Nephron progenitor cell (in vitro differentiated cells): ENCODE measurements at regions not wholly inside any gene's neighbourhood (a gene's known extent, or its start where the extent isn't known, plus 50 kb on each side); places are given as distances from the start of the nearest gene placed in this dataset.

Experiments
- DNase-seq: peaks from one replicate; pipeline ENCODE4 v3.0.0; 2021
- H3K27ac Mint-ChIP-seq: 2 replicates; pipeline ENCODE4 v1.8.0; 2021; ENCODE audit warnings: mild to moderate bottlenecking, moderate library complexity, mixed read lengths
- H3K27me3 Mint-ChIP-seq: 2 replicates; pipeline ENCODE4 v1.8.0; 2021; ENCODE audit warnings: mild to moderate bottlenecking, low read depth, mixed read lengths; ENCODE audit not compliant: poor library complexity
- H3K36me3 Mint-ChIP-seq: 2 replicates; pipeline ENCODE4 v1.8.0; 2021; ENCODE audit warnings: low read depth, mixed read lengths
- H3K4me1 Mint-ChIP-seq: 2 replicates; pipeline ENCODE4 v1.8.0; 2021; ENCODE audit warnings: mixed read lengths
- H3K4me3 Mint-ChIP-seq: 2 replicates; pipeline ENCODE4 v1.8.0; 2021; ENCODE audit warnings: mild to moderate bottlenecking, moderate library complexity, mixed read lengths
- H3K9me3 Mint-ChIP-seq: 2 replicates; pipeline ENCODE4 v1.8.0; 2021; ENCODE audit warnings: mild to moderate bottlenecking, moderate library complexity, mixed read lengths
- TF ChIP-seq, protein P1 (sequence below): fragments of 200-600 bp; sonication (generic); IDR thresholded peaks from 2 replicates; pipeline ENCODE4 v1.5.0; 2021; ENCODE audit warnings: antibody characterized with exemption

DNA sequence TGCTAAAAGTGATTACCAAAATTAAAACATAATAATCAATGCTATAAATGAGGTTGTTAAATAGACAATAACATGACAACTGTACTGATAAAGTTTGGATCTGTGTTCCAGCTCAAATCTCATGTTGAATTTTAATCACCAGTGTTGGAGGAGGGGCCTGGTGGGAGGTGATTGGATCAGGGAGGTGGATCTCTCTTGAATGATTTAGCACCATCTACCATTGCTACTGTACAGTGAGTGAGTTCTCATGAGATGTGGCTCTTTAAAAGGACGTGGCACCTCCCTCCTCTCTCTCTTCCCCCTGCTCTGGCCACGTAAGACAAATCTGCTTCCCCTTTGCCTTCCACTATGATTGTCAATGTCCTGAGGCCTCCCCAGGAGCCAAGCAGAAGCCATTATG lies 77.5 kb downstream of the HTR5A start:
- no peak for DNase-seq
- TF ChIP-seq, protein P1, sequence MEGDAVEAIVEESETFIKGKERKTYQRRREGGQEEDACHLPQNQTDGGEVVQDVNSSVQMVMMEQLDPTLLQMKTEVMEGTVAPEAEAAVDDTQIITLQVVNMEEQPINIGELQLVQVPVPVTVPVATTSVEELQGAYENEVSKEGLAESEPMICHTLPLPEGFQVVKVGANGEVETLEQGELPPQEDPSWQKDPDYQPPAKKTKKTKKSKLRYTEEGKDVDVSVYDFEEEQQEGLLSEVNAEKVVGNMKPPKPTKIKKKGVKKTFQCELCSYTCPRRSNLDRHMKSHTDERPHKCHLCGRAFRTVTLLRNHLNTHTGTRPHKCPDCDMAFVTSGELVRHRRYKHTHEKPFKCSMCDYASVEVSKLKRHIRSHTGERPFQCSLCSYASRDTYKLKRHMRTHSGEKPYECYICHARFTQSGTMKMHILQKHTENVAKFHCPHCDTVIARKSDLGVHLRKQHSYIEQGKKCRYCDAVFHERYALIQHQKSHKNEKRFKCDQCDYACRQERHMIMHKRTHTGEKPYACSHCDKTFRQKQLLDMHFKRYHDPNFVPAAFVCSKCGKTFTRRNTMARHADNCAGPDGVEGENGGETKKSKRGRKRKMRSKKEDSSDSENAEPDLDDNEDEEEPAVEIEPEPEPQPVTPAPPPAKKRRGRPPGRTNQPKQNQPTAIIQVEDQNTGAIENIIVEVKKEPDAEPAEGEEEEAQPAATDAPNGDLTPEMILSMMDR = no peak

DNA sequence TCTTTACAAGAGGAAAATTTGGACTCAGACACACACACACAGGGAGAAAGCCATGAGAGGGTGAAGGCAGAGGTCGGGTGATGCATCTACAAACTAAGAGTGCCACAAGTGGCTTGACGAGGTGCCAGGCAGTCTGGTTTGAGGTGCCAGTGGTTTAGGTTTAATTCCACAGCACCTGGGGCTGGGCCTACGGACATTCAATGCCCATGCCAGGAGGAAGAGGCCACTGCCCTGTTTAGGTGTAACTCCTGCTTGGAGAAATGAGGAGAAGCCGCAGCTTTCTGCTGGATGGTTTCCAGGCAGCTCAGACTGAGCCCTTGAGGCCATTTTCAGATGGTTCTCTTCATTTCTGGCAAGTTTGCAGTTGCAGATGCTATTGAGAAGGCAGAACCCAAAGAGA lies 83.6 kb downstream of the HTR5A start:
- no peaks in the 10 kb centered on the region for H3K36me3 Mint-ChIP-seq
- peaks cover 36% of the 10 kb centered on the region for H3K9me3 Mint-ChIP-seq
- no peak overlapping the region for H3K4me3 Mint-ChIP-seq
- no peaks in the 10 kb centered on the region for H3K4me1 Mint-ChIP-seq
- TF ChIP-seq, protein P1 = no peak
- no peak for DNase-seq
- peaks cover 14% of the 10 kb centered on the region for H3K27me3 Mint-ChIP-seq
- H3K27ac Mint-ChIP-seq = no peak overlapping the region

More for the DNA sequence above, 77.5 kb downstream of the HTR5A start:
- H3K4me3 Mint-ChIP-seq = no peak overlapping the region
- H3K27ac Mint-ChIP-seq = no peak overlapping the region
- peaks cover 12% of the 10 kb centered on the region for H3K9me3 Mint-ChIP-seq
- peaks cover 15% of the 10 kb centered on the region for H3K27me3 Mint-ChIP-seq
- H3K36me3 Mint-ChIP-seq = no peaks in the 10 kb centered on the region
- H3K4me1 Mint-ChIP-seq = no peaks in the 10 kb centered on the region

DNA sequence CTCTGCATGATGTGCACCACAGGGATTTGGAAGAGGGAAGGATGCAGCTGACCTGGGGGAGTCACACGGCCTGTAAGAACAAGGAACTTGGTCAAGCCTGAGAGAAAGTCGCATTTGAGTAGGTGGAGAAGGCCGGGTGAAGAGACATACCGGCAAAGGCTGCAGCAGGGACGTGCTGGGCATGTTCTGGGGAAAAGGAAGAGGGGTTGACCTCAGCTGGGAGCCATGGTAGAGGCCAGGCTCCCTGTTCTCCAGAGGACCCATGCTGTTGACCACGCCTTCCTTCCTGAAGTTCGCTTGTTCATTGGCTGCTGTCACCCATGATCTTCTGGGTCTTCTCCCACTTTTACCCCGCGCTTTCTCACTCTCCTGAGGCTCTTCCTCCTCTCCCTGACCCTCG lies 84.5 kb downstream of the HTR5A start:
- Mint-ChIP-seq H3K9me3 (peaks cover 39% of the 10 kb centered on the region), H3K27me3 (peaks cover 14% of the 10 kb centered on the region), H3K36me3 (no peaks in the 10 kb centered on the region), H3K4me1 (no peaks in the 10 kb centered on the region), H3K27ac (no peak overlapping the region), H3K4me3 (no peak overlapping the region)
- DNase-seq = no peak
- TF ChIP-seq, protein P1 = no peak

DNA sequence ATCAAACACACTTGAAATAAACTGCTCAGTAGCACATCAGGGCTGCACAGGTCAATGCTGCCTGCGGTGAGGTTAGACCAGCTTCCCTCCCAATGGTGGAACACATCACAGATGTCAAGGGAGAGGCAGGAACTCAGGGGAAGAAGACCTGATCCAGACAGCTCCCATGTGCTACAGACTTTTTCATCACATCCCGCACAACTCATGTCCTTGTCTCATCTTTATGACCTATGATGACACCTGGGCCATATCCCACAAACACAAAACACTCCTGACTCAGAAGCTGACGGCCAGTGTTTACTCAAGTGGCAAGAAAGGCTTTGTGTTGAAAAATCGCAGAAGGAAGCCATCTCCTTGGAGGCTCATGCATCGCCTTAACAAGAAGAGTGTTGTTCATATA lies 91.6 kb downstream of the HTR5A start:
- H3K9me3 Mint-ChIP-seq = peaks cover 11% of the 10 kb centered on the region
- TF ChIP-seq, protein P1 = no peak
- no peak overlapping the region for H3K4me3 Mint-ChIP-seq
- no peaks in the 10 kb centered on the region for H3K4me1 Mint-ChIP-seq
- no peaks in the 10 kb centered on the region for H3K36me3 Mint-ChIP-seq
- no peak for DNase-seq
- no peak overlapping the region for H3K27ac Mint-ChIP-seq
- peaks cover 10% of the 10 kb centered on the region for H3K27me3 Mint-ChIP-seq

DNA sequence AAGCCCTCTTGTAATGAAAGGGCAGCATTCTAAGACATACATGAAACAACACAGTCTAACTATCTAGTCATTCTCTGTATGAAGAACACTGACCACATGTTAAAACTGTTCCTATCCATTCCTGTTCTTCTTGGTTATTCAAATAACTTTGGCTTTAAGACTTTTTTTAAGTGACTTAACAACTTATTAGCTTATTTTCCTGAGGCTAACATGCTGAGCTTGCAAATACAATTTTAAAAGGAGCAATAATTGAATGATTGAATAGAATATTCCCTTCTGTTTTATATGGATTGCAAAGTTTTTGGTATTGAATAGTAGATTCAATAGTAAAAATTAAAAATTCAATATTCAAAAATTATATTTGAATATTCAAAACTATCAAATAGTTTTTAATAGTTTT lies 92.3 kb downstream of the HTR5A start:
- H3K4me1 Mint-ChIP-seq = no peaks in the 10 kb centered on the region
- no peaks in the 10 kb centered on the region for H3K36me3 Mint-ChIP-seq
- peaks cover 11% of the 10 kb centered on the region for H3K9me3 Mint-ChIP-seq
- no peak overlapping the region for H3K4me3 Mint-ChIP-seq
- H3K27me3 Mint-ChIP-seq = peaks cover 9% of the 10 kb centered on the region
- no peak for DNase-seq
- TF ChIP-seq, protein P1 = no peak
- H3K27ac Mint-ChIP-seq = no peak overlapping the region

DNA sequence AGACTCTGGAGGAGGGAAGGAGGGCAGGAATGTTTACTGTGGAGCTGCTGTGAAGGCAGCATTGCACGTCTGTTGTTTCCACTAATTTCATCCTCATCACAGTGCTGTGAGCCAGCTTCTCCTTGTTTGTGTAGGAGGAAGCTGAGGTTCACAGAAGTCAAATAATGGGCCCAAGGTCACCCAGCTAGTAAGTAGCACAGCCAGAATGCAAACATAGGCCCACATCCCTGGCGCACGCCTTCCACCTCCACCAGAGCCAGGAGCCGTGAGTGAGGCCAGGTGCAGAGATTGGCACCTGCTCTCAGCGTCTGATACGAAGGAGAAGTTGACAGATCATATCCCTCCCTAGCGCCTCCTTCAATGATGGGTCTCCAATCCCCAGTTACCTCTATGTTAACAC lies 93.6 kb downstream of the HTR5A start:
- Mint-ChIP-seq H3K4me3 (no peak overlapping the region), H3K36me3 (no peaks in the 10 kb centered on the region), H3K9me3 (peaks cover 2% of the 10 kb centered on the region), H3K27me3 (peaks cover 9% of the 10 kb centered on the region), H3K4me1 (no peaks in the 10 kb centered on the region), H3K27ac (no peak overlapping the region)
- TF ChIP-seq, protein P1 = no peak
- DNase-seq = no peak
